Stimulated activated naive CD4-positive, alpha-beta T cell treated with Interleukin-2 at 50 U/mL for 16 hours (primary cell): ENCODE measurements at regions not wholly inside any gene's neighbourhood (a gene's known extent, or its start where the extent isn't known, plus 50 kb on each side); places are given as distances from the start of the nearest gene placed in this dataset.
"Not testable (repeated sequence)": the region's sequence is repeated elsewhere in the genome, so short reads cannot be mapped to it uniquely, and the experiment has no call there.

ENCODE experiments used
- DNase-seq: peaks from one replicate; lab custom pipeline; 2025; lab: John Stamatoyannopoulos, UW

- not testable (repeated sequence) for DNase-seq
Measured at GRCh38 chr4:67412153-67412712, 133.1 kb downstream of the CENPC start.

DNA sequence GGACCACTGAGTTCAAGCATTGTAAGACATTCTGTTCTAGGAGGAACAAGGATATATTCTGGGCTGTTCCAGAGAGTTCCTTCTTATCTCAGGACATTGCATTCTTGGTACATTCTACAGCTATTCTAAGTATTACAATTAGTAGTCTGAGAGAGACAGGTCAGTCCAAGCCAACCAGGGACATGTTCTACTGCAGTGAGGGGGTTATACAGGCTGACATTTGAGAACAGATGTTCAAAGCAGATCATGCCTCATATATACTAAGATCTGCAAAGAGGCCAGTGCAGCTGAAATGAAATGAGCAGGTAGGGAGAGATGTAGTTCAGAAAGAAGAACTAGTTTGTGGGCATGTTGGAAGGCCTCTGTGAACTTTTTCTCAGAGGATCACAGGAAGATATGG lies 142.0 kb downstream of the CENPC start:
- no peak for DNase-seq

DNA sequence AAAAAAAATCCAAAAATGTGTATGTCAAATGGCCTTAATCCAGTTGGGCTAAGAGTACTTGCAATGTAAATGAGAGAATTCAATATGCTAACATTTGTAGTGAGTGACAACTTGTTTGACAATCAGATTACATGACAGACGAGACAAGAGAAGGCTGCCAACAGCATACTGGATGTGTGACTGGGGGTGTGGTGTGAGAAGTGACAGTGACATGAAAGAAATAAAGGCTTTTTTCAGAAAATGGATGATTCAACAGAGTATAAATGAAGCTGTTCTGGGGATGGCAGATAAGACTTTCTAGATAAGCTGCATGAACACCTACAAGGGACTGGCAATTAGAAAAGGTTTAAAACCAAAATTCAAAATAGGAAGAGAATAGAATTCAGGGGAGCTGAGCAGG lies 143.4 kb downstream of the CENPC start:
- DNase-seq = no peak

DNA sequence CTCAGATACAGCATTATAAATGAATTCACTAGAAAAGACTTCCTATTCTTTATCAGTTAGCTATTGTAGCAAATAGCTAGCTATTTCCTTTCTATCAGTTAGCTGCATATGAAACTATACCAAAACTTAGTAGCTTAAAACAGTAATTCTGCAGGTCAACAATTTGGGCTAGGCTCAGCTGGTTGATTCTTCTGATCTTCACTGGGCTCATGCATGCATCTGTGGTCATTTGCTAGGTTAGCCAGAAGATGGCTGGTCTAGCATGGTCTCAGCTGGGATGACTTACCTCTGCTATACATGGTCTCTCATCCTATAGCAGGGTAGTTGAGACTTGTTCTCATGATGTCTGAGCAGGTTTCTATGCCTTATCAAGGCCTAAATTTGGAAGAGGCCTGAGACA lies 147.4 kb downstream of the CENPC start:
- no peak for DNase-seq

DNA sequence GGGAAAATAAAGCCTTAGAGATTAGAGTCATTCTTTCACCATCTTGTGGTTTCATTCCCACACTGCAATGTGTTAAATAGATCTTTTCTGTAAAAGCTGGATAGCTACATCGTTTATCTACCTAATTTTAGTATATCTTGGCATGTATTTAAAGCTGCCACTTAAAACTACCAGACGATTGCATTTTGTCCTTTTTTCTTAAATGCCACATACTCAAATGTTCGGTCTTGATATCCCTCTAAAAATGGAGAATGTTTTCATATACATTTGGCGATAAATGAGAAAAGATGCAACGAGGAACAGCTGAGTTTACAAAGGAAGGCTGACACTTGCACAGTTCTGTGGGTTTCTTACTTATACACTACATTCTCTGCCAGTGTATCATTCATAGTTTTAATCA lies 148.3 kb downstream of the CENPC start:
- no peak for DNase-seq

DNA sequence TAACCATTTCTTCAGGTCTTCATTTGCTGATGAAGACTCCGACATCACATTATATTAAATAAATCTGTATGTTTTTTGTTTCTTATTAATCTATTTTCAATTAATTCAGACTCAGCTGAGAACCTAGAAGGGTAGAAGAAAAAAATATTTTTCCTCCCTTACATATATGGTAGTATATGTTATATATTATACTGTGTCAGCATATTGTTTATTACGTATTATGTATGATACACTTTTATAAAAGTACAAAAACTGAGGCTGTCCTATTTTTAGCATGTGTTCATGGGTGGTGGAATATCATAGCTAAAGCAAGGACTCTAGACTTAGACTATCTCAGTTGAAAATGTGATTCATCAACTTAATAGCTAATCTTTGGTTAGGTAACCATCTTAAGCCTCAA lies 149.3 kb downstream of the CENPC start:
- DNase-seq = no peak

DNA sequence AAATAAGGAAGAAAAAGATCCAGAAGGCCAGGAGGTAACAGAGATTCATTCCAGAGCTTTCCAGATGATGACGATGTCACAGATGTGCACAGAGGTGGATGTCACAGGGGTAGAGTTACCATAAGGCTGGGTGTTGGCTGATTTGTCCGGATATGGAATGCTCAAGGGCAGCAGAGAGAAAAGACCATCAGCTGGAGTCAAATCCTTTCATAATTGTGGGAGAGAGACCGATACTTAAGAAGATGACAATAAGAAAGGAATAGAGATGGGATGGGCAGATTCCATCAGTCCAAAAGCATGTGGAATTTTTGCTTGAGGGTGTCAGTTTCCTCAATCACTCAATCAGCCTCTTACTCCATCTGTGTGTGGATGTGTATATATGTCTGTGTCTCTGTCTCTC lies 150.4 kb downstream of the CENPC start:
- no peak for DNase-seq

- no peak for DNase-seq
Measured at GRCh38 chr4:67393699-67394281, 151.5 kb downstream of the CENPC start.

DNA sequence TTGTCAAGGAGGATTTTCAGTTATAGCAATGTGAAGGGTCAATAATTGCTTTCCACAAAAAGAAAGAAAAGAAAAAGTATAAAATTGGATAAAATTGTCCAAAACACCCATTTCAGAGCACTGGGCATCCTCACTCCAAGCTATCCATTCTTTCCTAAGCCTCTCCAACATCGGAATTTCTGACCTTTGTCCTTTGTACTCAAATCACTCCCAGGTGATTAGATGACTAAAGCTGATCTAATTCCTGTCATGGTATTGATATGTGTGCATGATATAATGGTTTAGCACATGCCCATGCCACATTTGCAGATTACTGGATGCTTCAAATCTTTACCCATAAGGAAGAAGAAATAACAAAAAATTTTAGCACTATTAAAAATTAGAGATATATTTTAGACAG lies 152.3 kb downstream of the CENPC start:
- DNase-seq = no peak

DNA sequence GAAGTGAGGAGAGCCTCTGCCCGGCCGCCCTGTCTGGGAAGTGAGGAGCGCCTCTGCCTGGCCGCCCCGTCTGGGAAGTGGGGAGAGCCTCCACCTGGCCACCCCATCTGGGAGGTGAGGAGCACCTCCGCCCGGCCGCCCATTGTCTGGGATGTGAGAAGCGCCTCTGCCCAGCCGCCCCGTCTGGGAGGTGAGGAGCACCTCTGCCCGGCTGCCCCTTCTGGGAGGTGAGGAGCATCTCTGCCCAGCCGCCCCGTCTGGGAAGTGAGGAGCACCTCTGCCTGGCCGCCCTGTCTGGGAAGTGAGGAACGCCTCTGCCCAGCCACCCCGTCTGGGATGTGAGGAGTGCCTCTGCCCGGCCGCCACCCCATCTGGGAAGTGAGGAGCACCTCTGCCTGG lies 163.9 kb downstream of the CENPC start:
- not testable (repeated sequence) for DNase-seq

- not testable (repeated sequence) for DNase-seq
Measured at GRCh38 chr4:67380702-67381405, 164.4 kb downstream of the CENPC start.

GRCh38 chr4:67380154-67380553 lies 165.1 kb downstream of the CENPC start:
- no peak for DNase-seq

- no peak for DNase-seq
Measured at GRCh38 chr4:67375291-67375690, 170.0 kb downstream of the CENPC start.

GRCh38 chr4:67371615-67372014 lies 173.7 kb downstream of the CENPC start:
- DNase-seq = no peak

DNA sequence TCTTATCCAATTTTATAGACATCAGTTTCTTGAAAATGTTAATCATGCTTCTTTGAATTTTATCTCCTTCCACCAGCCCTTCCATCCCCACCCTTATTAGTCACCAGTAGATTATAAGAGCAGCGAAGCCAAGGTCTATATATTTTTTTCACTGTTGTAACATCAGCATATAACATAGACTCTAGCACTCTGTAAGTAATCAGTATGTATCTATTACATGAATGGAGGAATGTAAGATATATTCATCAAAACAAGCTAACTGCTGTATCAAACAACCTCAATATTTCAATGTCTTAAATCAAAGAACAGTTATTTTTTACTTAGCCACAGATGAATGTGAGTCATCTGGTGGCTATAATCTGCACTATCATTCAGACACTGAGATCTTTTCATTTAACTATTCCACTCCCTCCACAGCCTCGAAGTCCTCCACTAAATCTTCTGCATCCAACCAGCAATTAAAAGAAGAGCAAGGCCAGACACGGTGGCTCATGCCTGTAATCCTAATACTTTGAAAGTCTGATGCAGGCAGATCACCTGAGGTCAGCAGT lies 178.9 kb downstream of the CENPC start:
- DNase-seq = no peak

- no peak for DNase-seq
Measured at GRCh38 chr4:67365661-67366245, 179.6 kb downstream of the CENPC start.

GRCh38 chr4:67355806-67356205 lies 189.5 kb downstream of the CENPC start:
- no peak for DNase-seq

- no peak for DNase-seq
Measured at GRCh38 chr4:67346654-67347053, 198.6 kb downstream of the CENPC start.

DNA sequence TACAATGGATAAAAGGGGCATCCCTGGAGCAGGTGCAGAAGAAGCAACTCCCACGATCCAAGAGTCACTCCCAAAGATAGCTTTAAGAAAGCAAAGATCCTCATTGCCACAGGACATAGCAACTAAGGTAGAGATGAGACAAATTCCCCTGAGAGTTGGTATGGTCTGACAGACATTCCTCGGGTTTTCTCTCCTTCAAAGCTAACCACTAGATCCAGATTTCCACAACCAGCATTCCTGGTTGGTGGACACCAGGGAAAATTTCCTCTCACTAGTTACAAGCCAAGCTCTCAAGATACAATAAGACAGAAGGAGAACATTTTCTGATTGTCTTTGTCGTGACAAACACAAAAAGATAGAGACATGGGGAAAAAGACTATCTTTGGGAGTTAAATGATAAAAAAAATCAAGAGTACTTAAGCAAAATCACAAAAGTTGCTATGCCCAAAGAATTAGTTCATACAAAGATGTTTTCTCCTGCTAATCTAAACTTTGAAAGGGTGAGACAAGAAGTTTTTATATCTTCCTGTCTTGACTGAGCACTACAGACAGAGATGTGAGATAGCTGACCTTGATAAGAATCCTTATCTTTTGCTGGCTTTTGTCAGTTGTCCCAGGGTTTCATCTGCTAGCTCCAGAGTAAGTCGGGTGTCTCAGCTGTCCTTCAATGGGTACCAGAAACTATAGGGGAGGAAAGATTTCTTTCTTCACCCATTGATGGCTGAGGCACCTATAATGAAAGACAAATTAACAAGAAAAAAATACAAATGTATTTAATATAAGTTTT lies 200.5 kb downstream of the CENPC start:
- no peak for DNase-seq

GRCh38 chr4:67343199-67343598 lies 202.1 kb downstream of the CENPC start:
- DNase-seq = no peak

DNA sequence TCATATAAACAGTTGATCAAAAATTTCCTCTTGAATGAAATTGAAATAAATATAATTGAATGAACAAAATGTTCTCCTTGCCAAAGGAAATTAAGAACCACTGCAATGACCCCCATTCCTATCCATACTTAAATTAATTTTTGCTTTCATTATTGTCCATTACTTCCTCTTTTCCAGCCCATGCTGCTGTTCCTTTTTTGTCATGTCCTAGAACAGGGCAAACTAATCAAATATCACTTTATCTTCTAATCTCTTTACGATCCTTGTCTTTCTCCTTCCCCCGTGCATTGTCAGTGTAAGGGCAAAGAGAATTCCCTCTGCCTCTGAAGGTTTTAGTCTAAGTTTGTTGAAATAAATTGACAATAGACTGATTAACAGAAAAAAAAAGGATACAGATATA lies 203.0 kb downstream of the CENPC start:
- no peak for DNase-seq

DNA sequence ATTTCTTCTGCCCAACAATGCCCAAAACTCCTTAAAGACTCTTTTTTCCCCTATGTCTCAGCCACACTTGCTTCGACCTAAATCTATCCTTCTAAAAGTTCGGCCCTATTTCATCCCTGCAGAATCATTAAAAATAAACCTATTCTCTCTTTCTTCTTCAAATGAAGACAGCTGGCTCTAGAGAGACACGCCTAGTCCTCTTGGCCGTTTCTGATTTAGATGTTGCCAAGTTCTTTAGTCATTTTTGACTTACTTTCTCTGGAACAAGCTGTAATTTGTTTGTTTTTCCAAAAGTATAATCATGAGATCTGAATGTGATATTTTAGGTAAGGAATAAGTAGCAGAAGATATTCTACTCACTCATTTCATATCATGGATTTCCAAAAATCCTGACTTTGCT lies 211.6 kb downstream of the CENPC start:
- DNase-seq = no peak
